ENCODE measurements at regions not wholly inside any gene's neighbourhood (a gene's known extent, or its start where the extent isn't known, plus 50 kb on each side); places are given as distances from the start of the nearest gene placed in this dataset.

- Histone ChIP-seq H3K4me1 (no peaks in the 10 kb centered on the region), H3K4me3 (no peak overlapping the region), H3K27ac (no peak overlapping the region), H3K36me3 (ENCODE audit: insufficient read depth in 1 of 2, low read depth in 1 of 2) (no peaks in the 10 kb centered on the region), H3K9me3 (no peaks in the 10 kb centered on the region), H3K27me3 (ENCODE audit: insufficient read depth in 3 of 3, low read length in 2 of 3) (no peaks in the 10 kb centered on the region)
- no peak for TF ChIP-seq CTCF (IDR thresholded peaks at IDR 0.05)
- ATAC-seq (no peak), DNase-seq (no peak)
- 76 to 90% (median 79%) methylated on average over 3 of the region's 3 CpGs for WGBS, 3 donors
- intact Hi-C loops (cut with DNase I): no loop called here
Measured at GRCh38 chr1:191889623-191890003, 268.6 kb upstream of the RGS18 start.

- no peak for TF ChIP-seq CTCF (IDR thresholded peaks at IDR 0.05)
- ATAC-seq: no peak
- no peak for DNase-seq
- WGBS, 3 donors: 86 to 97% (median 93%) methylated on average over 3 of the region's 3 CpGs
- Histone ChIP-seq H3K27me3 (ENCODE audit: insufficient read depth in 3 of 3, low read length in 2 of 3) (no peaks in the 10 kb centered on the region), H3K9me3 (no peaks in the 10 kb centered on the region), H3K4me1 (no peaks in the 10 kb centered on the region), H3K36me3 (ENCODE audit: insufficient read depth in 1 of 2, low read depth in 1 of 2) (no peaks in the 10 kb centered on the region), H3K27ac (no peak overlapping the region), H3K4me3 (no peak overlapping the region)
- intact Hi-C loops (cut with DNase I): no loop called here
Measured at GRCh38 chr1:191890433-191891088, 267.7 kb upstream of the RGS18 start.

- Histone ChIP-seq H3K27ac (no peak overlapping the region), H3K36me3 (ENCODE audit: insufficient read depth in 1 of 2, low read depth in 1 of 2) (no peaks in the 10 kb centered on the region), H3K9me3 (no peaks in the 10 kb centered on the region), H3K4me3 (no peak overlapping the region), H3K4me1 (no peaks in the 10 kb centered on the region), H3K27me3 (ENCODE audit: insufficient read depth in 3 of 3, low read length in 2 of 3) (no peaks in the 10 kb centered on the region)
- intact Hi-C loops (cut with DNase I): no loop called here
- ATAC-seq (no peak), DNase-seq (no peak)
- TF ChIP-seq CTCF (IDR thresholded peaks at IDR 0.05): no peak
Measured at GRCh38 chr1:191892716-191893115, 265.5 kb upstream of the RGS18 start.

- no peak for TF ChIP-seq CTCF (IDR thresholded peaks at IDR 0.05)
- intact Hi-C loops (cut with DNase I): no loop called here
- no peaks in the 10 kb centered on the region for H3K27me3 ChIP-seq (ENCODE audit: insufficient read depth in 3 of 3, low read length in 2 of 3)
- H3K36me3 ChIP-seq (ENCODE audit: insufficient read depth in 1 of 2, low read depth in 1 of 2): no peaks in the 10 kb centered on the region
- no peak for ATAC-seq
- 77 to 84% (median 80%) methylated on average over 2 of the region's 2 CpGs for WGBS, 3 donors
- H3K9me3 ChIP-seq: no peaks in the 10 kb centered on the region
- H3K4me1 ChIP-seq: no peaks in the 10 kb centered on the region
- no peak overlapping the region for H3K4me3 ChIP-seq
- H3K27ac ChIP-seq: no peak overlapping the region
- DNase-seq: no peak
Measured at GRCh38 chr1:191895049-191895448, 263.2 kb upstream of the RGS18 start.

- no peak overlapping the region for H3K4me3 ChIP-seq
- no peaks in the 10 kb centered on the region for H3K27me3 ChIP-seq (ENCODE audit: insufficient read depth in 3 of 3, low read length in 2 of 3)
- DNase-seq (no peak), ATAC-seq (no peak)
- H3K4me1 ChIP-seq: no peaks in the 10 kb centered on the region
- H3K9me3 ChIP-seq: no peaks in the 10 kb centered on the region
- H3K27ac ChIP-seq: no peak overlapping the region
- intact Hi-C loops (cut with DNase I): no loop called here
- no peaks in the 10 kb centered on the region for H3K36me3 ChIP-seq (ENCODE audit: insufficient read depth in 1 of 2, low read depth in 1 of 2)
- TF ChIP-seq CTCF (IDR thresholded peaks at IDR 0.05): no peak
Measured at GRCh38 chr1:191895462-191896058, 262.7 kb upstream of the RGS18 start.

Measured in psoas muscle (tissue), 7 donors.